ENCODE measurements at regions not wholly inside any gene's neighbourhood (a gene's known extent, or its start where the extent isn't known, plus 50 kb on each side); places are given as distances from the start of the nearest gene placed in this dataset.

- TF ChIP-seq CTCF (IDR thresholded peaks at IDR 0.05): no peak
- H3K27me3 Mint-ChIP-seq (ENCODE audit: low read depth, poor library complexity): peaks cover 33% of the 10 kb centered on the region
- no peaks in the 10 kb centered on the region for H3K4me1 Mint-ChIP-seq
- no peak overlapping the region for H3K4me3 Mint-ChIP-seq
- DNase-seq: no peak
- no peaks in the 10 kb centered on the region for H3K36me3 Mint-ChIP-seq (ENCODE audit: low read depth)
- H3K9me3 Mint-ChIP-seq: no peaks in the 10 kb centered on the region
- H3K27ac Mint-ChIP-seq: no peak overlapping the region
These were observed 60.3 kb upstream of the CSF3R start for GRCh38 chr1:36542962-36543515.

- peaks cover 32% of the 10 kb centered on the region for H3K27me3 Mint-ChIP-seq (ENCODE audit: low read depth, poor library complexity)
- no peaks in the 10 kb centered on the region for H3K36me3 Mint-ChIP-seq (ENCODE audit: low read depth)
- H3K27ac Mint-ChIP-seq: no peak overlapping the region
- no peak for DNase-seq
- no peak overlapping the region for H3K4me3 Mint-ChIP-seq
- no peak for TF ChIP-seq CTCF (IDR thresholded peaks at IDR 0.05)
- no peaks in the 10 kb centered on the region for H3K9me3 Mint-ChIP-seq
- no peaks in the 10 kb centered on the region for H3K4me1 Mint-ChIP-seq
These were observed 59.6 kb upstream of the CSF3R start for GRCh38 chr1:36542024-36542961.

- H3K27ac Mint-ChIP-seq: no peak overlapping the region
- no peak for DNase-seq
- no peaks in the 10 kb centered on the region for H3K36me3 Mint-ChIP-seq (ENCODE audit: low read depth)
- peaks cover 27% of the 10 kb centered on the region for H3K27me3 Mint-ChIP-seq (ENCODE audit: low read depth, poor library complexity)
- H3K4me1 Mint-ChIP-seq: no peaks in the 10 kb centered on the region
- TF ChIP-seq CTCF (IDR thresholded peaks at IDR 0.05): no peak
- H3K4me3 Mint-ChIP-seq: no peak overlapping the region
- H3K9me3 Mint-ChIP-seq: no peaks in the 10 kb centered on the region
These were observed 57.3 kb upstream of the CSF3R start for GRCh38 chr1:36540056-36540455.

GRCh38 chr1:36539526-36539925, 56.8 kb upstream of the CSF3R start:
- TF ChIP-seq CTCF (IDR thresholded peaks at IDR 0.05): no peak
- no peak for DNase-seq
- Mint-ChIP-seq H3K9me3 (no peaks in the 10 kb centered on the region), H3K27me3 (ENCODE audit: low read depth, poor library complexity) (peaks cover 31% of the 10 kb centered on the region), H3K4me3 (no peak overlapping the region), H3K36me3 (ENCODE audit: low read depth) (no peaks in the 10 kb centered on the region), H3K4me1 (no peaks in the 10 kb centered on the region), H3K27ac (no peak overlapping the region)

GRCh38 chr1:36537991-36538390, 55.3 kb upstream of the CSF3R start:
- H3K4me3 Mint-ChIP-seq: no peak overlapping the region
- H3K4me1 Mint-ChIP-seq: no peaks in the 10 kb centered on the region
- H3K36me3 Mint-ChIP-seq (ENCODE audit: low read depth): no peaks in the 10 kb centered on the region
- H3K27me3 Mint-ChIP-seq (ENCODE audit: low read depth, poor library complexity): peaks cover 31% of the 10 kb centered on the region
- DNase-seq: no peak
- TF ChIP-seq CTCF (IDR thresholded peaks at IDR 0.05): no peak
- H3K9me3 Mint-ChIP-seq: peaks cover 10% of the 10 kb centered on the region
- no peak overlapping the region for H3K27ac Mint-ChIP-seq
